Trophoblast cell (in vitro differentiated cells and primary cell): ENCODE measurements at regions not wholly inside any gene's neighbourhood (a gene's known extent, or its start where the extent isn't known, plus 50 kb on each side); places are given as distances from the start of the nearest gene placed in this dataset.

Experiments
- DNase-seq, 2 donors: peaks; one replicate each; pipeline ENCODE4 v3.0.0-alpha.2; 2016
- H2AFZ ChIP-seq: 2 replicates; pipeline ENCODE4 v1.6.1; 2013; ENCODE audit warnings: low read length, moderate library complexity, mild to moderate bottlenecking; ENCODE audit not compliant: insufficient read depth, poor library complexity
- H2AK5ac ChIP-seq: 2 replicates; pipeline ENCODE4 v1.6.1; 2013; ENCODE audit warnings: mild to moderate bottlenecking, low read length
- H2BK120ac ChIP-seq: 2 replicates; pipeline ENCODE4 v1.6.1; 2013; ENCODE audit warnings: low read length, mild to moderate bottlenecking, moderate library complexity; ENCODE audit not compliant: insufficient read depth, poor library complexity
- H2BK12ac ChIP-seq: 2 replicates; pipeline ENCODE4 v1.6.1; 2013; ENCODE audit warnings: mild to moderate bottlenecking, low read length, moderate library complexity
- H2BK5ac ChIP-seq: 2 replicates; pipeline ENCODE4 v1.6.1; 2013; ENCODE audit warnings: low read length, low read depth, moderate library complexity, mild to moderate bottlenecking; ENCODE audit not compliant: poor library complexity
- H3K14ac ChIP-seq: 2 replicates; pipeline ENCODE4 v1.6.1; 2013; ENCODE audit warnings: mild to moderate bottlenecking, low read length
- H3K18ac ChIP-seq: 2 replicates; pipeline ENCODE4 v1.6.1; 2013; ENCODE audit warnings: mild to moderate bottlenecking, low read length
- H3K23ac ChIP-seq: 2 replicates; pipeline ENCODE4 v1.6.1; 2013; ENCODE audit warnings: low read length
- H3K27ac ChIP-seq: 2 replicates; pipeline ENCODE4 v1.5.1; 2013; ENCODE audit warnings: low read depth, mild to moderate bottlenecking, inconsistent platforms, low read length, moderate library complexity
- H3K27me3 ChIP-seq: 2 replicates; pipeline ENCODE4 v1.6.1; 2013; ENCODE audit warnings: inconsistent platforms, mild to moderate bottlenecking, low read length, moderate library complexity; ENCODE audit not compliant: insufficient read depth
- H3K36me3 ChIP-seq, 2 experiments: 1 replicate in 1 of 2; 2 replicates in 1 of 2; pipeline ENCODE4 v1.6.1; 2013; ENCODE audit warnings: low read length in 2 of 2, mild to moderate bottlenecking in 2 of 2, moderate library complexity in 1 of 2; ENCODE audit not compliant: insufficient read depth in 2 of 2, control insufficient read depth in 1 of 2
- H3K4ac ChIP-seq: 2 replicates; pipeline ENCODE4 v1.6.1; 2013; ENCODE audit warnings: low read depth, mild to moderate bottlenecking, low read length, moderate library complexity
- H3K4me1 ChIP-seq, 2 experiments: 1 replicate in 1 of 2; 2 replicates in 1 of 2; pipeline ENCODE4 v1.6.1; 2013; ENCODE audit warnings: low read length in 2 of 2, mild to moderate bottlenecking in 2 of 2, moderate library complexity in 1 of 2; ENCODE audit not compliant: insufficient read depth in 2 of 2, control insufficient read depth in 1 of 2
- H3K4me2 ChIP-seq: 2 replicates; pipeline ENCODE4 v1.6.1; 2013; ENCODE audit warnings: inconsistent platforms, mild to moderate bottlenecking, low read length, moderate library complexity
- H3K4me3 ChIP-seq: 2 replicates; pipeline ENCODE4 v1.5.1; 2013; ENCODE audit warnings: mild to moderate bottlenecking, low read depth, low read length, inconsistent platforms
- H3K79me1 ChIP-seq: one replicate; pipeline ENCODE4 v1.6.1; 2013; ENCODE audit warnings: low read length
- H3K79me2 ChIP-seq: 2 replicates; pipeline ENCODE4 v1.6.1; 2013; ENCODE audit warnings: low read length, mild to moderate bottlenecking; ENCODE audit not compliant: control insufficient read depth, insufficient read depth, poor library complexity
- H3K9ac ChIP-seq: 2 replicates; pipeline ENCODE4 v1.6.1; 2013; ENCODE audit warnings: mild to moderate bottlenecking, low read length
- H3K9me3 ChIP-seq: 2 replicates; pipeline ENCODE4 v1.6.1; 2013; ENCODE audit warnings: low read depth, mild to moderate bottlenecking, control low read depth, inconsistent platforms, low read length; ENCODE audit not compliant: insufficient read depth
- H4K12ac ChIP-seq: 2 replicates; pipeline ENCODE4 v1.6.1; 2013; ENCODE audit warnings: low read depth, mild to moderate bottlenecking, low read length, moderate library complexity
- H4K8ac ChIP-seq: 2 replicates; pipeline ENCODE4 v1.6.1; 2013; ENCODE audit warnings: low read depth, mild to moderate bottlenecking, low read length, moderate library complexity
- H4K91ac ChIP-seq: one replicate; pipeline ENCODE4 v1.6.1; 2013; ENCODE audit warnings: low read depth, mild to moderate bottlenecking, low read length, moderate library complexity
- WGBS: extraction: QIAGEN DNeasy Blood & Tissue Kit; methylation state at CpG from one replicate; pipeline ENCODE4 v1.1.7; 2013; ENCODE audit warnings: missing lambda C conversion rate; ENCODE audit not compliant: insufficient read length, insufficient coverage; ENCODE audit errors: extremely low coverage; 5-methylcytosine and 5-hydroxymethylcytosine counted together

- no peak overlapping the region for H2BK12ac ChIP-seq
- H3K4ac ChIP-seq = no peak overlapping the region
- no peak overlapping the region for H3K9ac ChIP-seq
- no peak overlapping the region for H3K23ac ChIP-seq
- H3K36me3 ChIP-seq = no peaks in the 10 kb centered on the region
- H3K4me2 ChIP-seq = no peak overlapping the region
- H2AK5ac ChIP-seq = no peak overlapping the region
- H3K27me3 ChIP-seq = no peaks in the 10 kb centered on the region
- no peaks in the 10 kb centered on the region for H3K79me2 ChIP-seq
- H3K18ac ChIP-seq = no peak overlapping the region
- H2BK5ac ChIP-seq = no peak overlapping the region
- no peak overlapping the region for H2AFZ ChIP-seq
- no peak overlapping the region for H3K27ac ChIP-seq
- no peaks in the 10 kb centered on the region for H3K4me1 ChIP-seq
- no peak overlapping the region for H4K8ac ChIP-seq
- no CpG with 5 or more reads among the region's 1 CpG for WGBS
- H3K4me3 ChIP-seq = no peak overlapping the region
- peaks cover 1% of the 10 kb centered on the region for H3K79me1 ChIP-seq
- no peak overlapping the region for H4K12ac ChIP-seq
- H3K9me3 ChIP-seq = no peaks in the 10 kb centered on the region
- H3K14ac ChIP-seq = no peak overlapping the region
- H4K91ac ChIP-seq = no peak overlapping the region
- H2BK120ac ChIP-seq = no peak overlapping the region
- DNase-seq = no peak
Measured at GRCh38 chr7:80370587-80370986, 141.3 kb downstream of the GNAT3 start.

DNA sequence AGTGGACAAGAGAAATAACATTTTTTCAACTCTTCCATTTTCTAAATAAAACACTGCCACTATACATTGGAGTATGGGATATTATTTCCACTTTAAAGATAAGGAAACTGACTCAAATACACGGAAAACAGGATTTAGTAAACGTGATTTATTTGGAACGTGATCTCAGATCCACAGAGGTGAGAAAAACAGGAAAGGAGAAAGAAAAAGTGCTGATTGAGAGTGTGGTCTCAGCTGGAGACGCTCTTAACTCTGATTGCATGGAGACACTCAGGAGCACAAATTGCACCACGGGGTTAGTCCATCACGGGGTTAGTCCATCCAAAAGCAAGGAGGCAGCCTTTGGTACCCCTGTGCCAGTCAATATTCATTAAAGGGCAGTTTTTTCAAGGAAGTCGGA is 142.5 kb downstream of the GNAT3 start:
- no peak overlapping the region for H2BK120ac ChIP-seq
- H3K79me1 ChIP-seq = peaks cover 1% of the 10 kb centered on the region
- no peaks in the 10 kb centered on the region for H3K36me3 ChIP-seq
- H4K8ac ChIP-seq = no peak overlapping the region
- H3K9ac ChIP-seq = no peak overlapping the region
- no peak overlapping the region for H2AFZ ChIP-seq
- H2BK12ac ChIP-seq = no peak overlapping the region
- no peak overlapping the region for H3K4ac ChIP-seq
- no peak overlapping the region for H2BK5ac ChIP-seq
- H4K91ac ChIP-seq = no peak overlapping the region
- H3K4me3 ChIP-seq = no peak overlapping the region
- no peak overlapping the region for H3K27ac ChIP-seq
- no peak overlapping the region for H4K12ac ChIP-seq
- H3K18ac ChIP-seq = no peak overlapping the region
- H2AK5ac ChIP-seq = no peak overlapping the region
- no peak for DNase-seq
- no peaks in the 10 kb centered on the region for H3K79me2 ChIP-seq
- no peak overlapping the region for H3K4me2 ChIP-seq
- no peaks in the 10 kb centered on the region for H3K4me1 ChIP-seq
- WGBS = no CpG with 5 or more reads among the region's 7 CpGs
- no peak overlapping the region for H3K23ac ChIP-seq
- H3K9me3 ChIP-seq = no peaks in the 10 kb centered on the region
- H3K27me3 ChIP-seq = no peaks in the 10 kb centered on the region
- H3K14ac ChIP-seq = no peak overlapping the region

DNA sequence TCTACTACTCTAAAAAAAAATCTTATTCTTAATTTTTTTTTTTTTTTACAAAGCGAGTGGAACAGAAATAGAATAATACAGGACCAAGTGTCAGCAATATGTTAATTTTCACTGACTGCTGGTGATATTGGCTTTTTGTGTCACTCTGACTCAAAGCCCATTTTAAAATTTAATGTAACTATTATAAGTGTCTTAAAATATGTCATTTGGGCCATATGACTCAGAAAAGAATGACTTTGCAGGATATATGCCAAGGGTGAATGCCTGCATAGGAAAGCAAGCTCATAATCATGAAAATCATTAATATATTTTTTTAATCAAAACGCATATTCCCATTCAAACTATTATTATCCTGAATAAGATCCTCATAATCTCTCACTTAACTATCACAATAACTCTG is 149.2 kb downstream of the GNAT3 start:
- no peak overlapping the region for H3K9ac ChIP-seq

DNA sequence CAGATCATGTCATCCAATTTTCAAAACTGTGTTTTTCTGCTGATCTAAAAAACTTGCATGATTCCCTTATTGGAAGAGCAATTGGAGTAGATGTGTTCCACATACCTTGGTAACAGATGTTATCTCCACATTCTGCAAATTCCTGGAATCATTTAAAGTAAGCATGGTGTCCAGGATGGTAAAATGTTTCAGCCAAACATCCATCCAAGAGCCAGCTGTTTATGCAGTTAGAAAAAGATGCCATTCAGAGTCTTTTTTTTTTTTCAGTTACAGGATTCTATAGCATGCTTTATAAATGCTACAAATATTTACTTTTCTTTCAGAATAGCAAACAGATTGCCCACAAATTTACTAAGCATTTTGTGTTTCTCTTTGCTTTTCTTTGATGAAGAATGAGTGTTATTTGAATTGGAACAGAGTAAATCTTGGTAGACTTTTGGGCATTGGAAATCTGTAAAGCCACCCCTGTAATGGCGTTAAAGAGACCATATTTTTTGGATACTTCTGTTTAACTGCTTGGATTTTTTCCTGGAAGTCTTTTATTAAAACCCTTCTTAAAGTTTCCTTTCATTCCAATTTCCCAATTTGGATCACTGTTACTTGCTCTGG is 149.8 kb downstream of the GNAT3 start:
- peak in 1 of 2 donors; percentile 25 for DNase-seq
- Histone ChIP-seq H3K4me3 (no peak overlapping the region), H4K8ac (no peak overlapping the region), H3K79me2 (no peaks in the 10 kb centered on the region), H4K12ac (no peak overlapping the region), H3K9me3 (no peaks in the 10 kb centered on the region), H3K9ac (no peak overlapping the region), H3K27me3 (no peaks in the 10 kb centered on the region), H4K91ac (no peak overlapping the region), H3K79me1 (no peaks in the 10 kb centered on the region), H2BK120ac (no peak overlapping the region), H2BK12ac (no peak overlapping the region), H2BK5ac (no peak overlapping the region), H3K27ac (no peak overlapping the region), H3K18ac (no peak overlapping the region), H3K4me2 (no peak overlapping the region), H3K14ac (no peak overlapping the region), H2AK5ac (no peak overlapping the region), H3K4ac (no peak overlapping the region), H3K4me1 (no peaks in the 10 kb centered on the region), H3K36me3 (no peaks in the 10 kb centered on the region), H3K23ac (no peak overlapping the region), H2AFZ (no peak overlapping the region)
- WGBS = no CpG with 5 or more reads among the region's 1 CpG

More for the DNA sequence above, 149.2 kb downstream of the GNAT3 start:
- Histone ChIP-seq H2AFZ (no peak overlapping the region), H3K79me1 (no peaks in the 10 kb centered on the region), H3K36me3 (no peaks in the 10 kb centered on the region), H3K79me2 (no peaks in the 10 kb centered on the region), H3K9me3 (no peaks in the 10 kb centered on the region), H3K27ac (no peak overlapping the region), H3K4me3 (no peak overlapping the region), H4K91ac (no peak overlapping the region), H2BK120ac (no peak overlapping the region), H3K18ac (no peak overlapping the region), H3K27me3 (no peaks in the 10 kb centered on the region), H3K23ac (no peak overlapping the region), H3K14ac (no peak overlapping the region), H2BK5ac (no peak overlapping the region), H3K4me2 (no peak overlapping the region), H2BK12ac (no peak overlapping the region), H3K4me1 (no peaks in the 10 kb centered on the region), H4K12ac (no peak overlapping the region), H4K8ac (no peak overlapping the region), H3K4ac (no peak overlapping the region), H2AK5ac (no peak overlapping the region)
- 100% methylated on average over 1 of the region's 2 CpGs for WGBS
- DNase-seq = no peak
